GM06990 (cell line): ENCODE measurements at regions not wholly inside any gene's neighbourhood (a gene's known extent, or its start where the extent isn't known, plus 50 kb on each side); places are given as distances from the start of the nearest gene placed in this dataset.

Experiments used
- DNase-seq: peaks from one replicate; pipeline ENCODE4 v3.0.0-alpha.2; 2011; ENCODE audit not compliant: insufficient read length; ENCODE audit errors: extremely low read depth
- H3K27me3 ChIP-seq: replicated peaks from 2 replicates; pipeline ENCODE4 v1.6.0; 2011; ENCODE audit warnings: low read length; ENCODE audit not compliant: control insufficient read depth, insufficient read depth
- H3K36me3 ChIP-seq: 2 replicates; pipeline ENCODE4 v1.5.1; 2011; ENCODE audit warnings: low read length; ENCODE audit not compliant: control insufficient read depth, insufficient read depth
- H3K4me3 ChIP-seq: replicated peaks from 2 replicates; pipeline ENCODE4 v1.5.1; 2011; ENCODE audit warnings: low read depth, mild to moderate bottlenecking, control low read depth, low read length
- CTCF ChIP-seq: IDR thresholded peaks from 2 replicates; pipeline ENCODE4 v1.5.1; 2011; ENCODE audit warnings: low read length, control low read depth, mild to moderate bottlenecking, inconsistent platforms; ENCODE audit not compliant: insufficient read depth, poor library complexity, severe bottlenecking

GRCh38 chr7:131733604-131734003 lies 177.2 kb upstream of the PODXL start:
- no peak for DNase-seq
- Histone ChIP-seq H3K4me3 (no peak overlapping the region), H3K27me3 (no peaks in the 10 kb centered on the region; the same call in none of the 2 replicates), H3K36me3 (no peaks in the 10 kb centered on the region)
- no peak for TF ChIP-seq CTCF

- no peaks in the 10 kb centered on the region for H3K36me3 ChIP-seq
- DNase-seq, result no peak
- no peak for TF ChIP-seq CTCF
- no peak overlapping the region for H3K4me3 ChIP-seq
- H3K27me3 ChIP-seq, result no peaks in the 10 kb centered on the region; the same call in none of the 2 replicates
These were observed 170.8 kb upstream of the PODXL start for GRCh38 chr7:131727189-131727588.

- DNase-seq, result no peak
- Histone ChIP-seq H3K36me3 (no peaks in the 10 kb centered on the region), H3K4me3 (no peak overlapping the region), H3K27me3 (no peaks in the 10 kb centered on the region; the same call in none of the 2 replicates)
- TF ChIP-seq CTCF, result no peak
These were observed 170.3 kb upstream of the PODXL start for GRCh38 chr7:131726686-131727085.

- no peaks in the 10 kb centered on the region; the same call in none of the 2 replicates for H3K27me3 ChIP-seq
- TF ChIP-seq CTCF, result no peak
- no peaks in the 10 kb centered on the region for H3K36me3 ChIP-seq
These were observed 169.6 kb upstream of the PODXL start for GRCh38 chr7:131726031-131726430.

GRCh38 chr7:131724776-131725345 lies 168.4 kb upstream of the PODXL start:
- no peak for DNase-seq
- Histone ChIP-seq H3K36me3 (no peaks in the 10 kb centered on the region), H3K27me3 (no peaks in the 10 kb centered on the region; the same call in none of the 2 replicates), H3K4me3 (no peak overlapping the region)
- no peak for TF ChIP-seq CTCF

More at GRCh38 chr7:131726031-131726430, 169.6 kb upstream of the PODXL start:
- no peak for DNase-seq
- no peak overlapping the region for H3K4me3 ChIP-seq

- TF ChIP-seq CTCF, result no peak
- Histone ChIP-seq H3K27me3 (no peaks in the 10 kb centered on the region; the same call in none of the 2 replicates), H3K36me3 (no peaks in the 10 kb centered on the region), H3K4me3 (no peak overlapping the region)
- DNase-seq, result no peak
These were observed 167.5 kb upstream of the PODXL start for GRCh38 chr7:131723926-131724325.
